ENCODE measurements at regions not wholly inside any gene's neighbourhood (a gene's known extent, or its start where the extent isn't known, plus 50 kb on each side); places are given as distances from the start of the nearest gene placed in this dataset.

DNA sequence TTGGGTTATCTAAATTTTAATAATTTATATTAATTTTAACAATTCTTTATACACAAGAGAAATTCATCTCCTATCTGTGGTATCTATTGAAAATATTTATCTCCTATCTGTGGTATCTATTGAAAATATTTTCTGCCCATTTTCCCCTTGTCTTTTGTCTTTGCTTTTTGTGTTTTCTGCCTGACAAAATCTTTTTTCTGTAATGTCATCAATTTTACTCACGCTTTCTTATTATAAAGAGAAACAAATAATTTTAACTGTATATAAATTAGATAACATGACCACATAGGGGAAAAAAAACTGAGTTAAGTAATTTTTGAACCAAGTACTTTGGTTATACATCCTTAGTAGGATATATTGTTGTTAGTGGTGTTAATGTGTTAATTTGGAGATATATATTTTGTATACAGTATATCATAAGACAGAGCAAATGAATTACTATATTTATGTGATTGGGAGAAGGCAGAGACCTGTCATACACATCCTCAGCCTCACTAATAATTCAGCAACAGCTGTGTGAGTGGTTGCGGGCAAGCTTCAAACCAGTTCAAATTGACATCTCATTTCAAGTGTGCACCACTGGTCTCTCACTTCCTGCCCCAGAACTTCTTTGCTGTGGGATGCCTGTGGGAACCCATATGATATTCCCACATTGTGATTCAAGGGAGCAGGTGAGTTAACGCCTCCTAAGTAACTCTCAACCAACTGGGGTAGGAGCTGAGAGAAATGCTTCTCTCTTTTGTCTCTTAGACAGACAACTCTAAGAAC is 292.4 kb downstream of the SP3 start:
- TF ChIP-seq CTCF (IDR thresholded peaks at IDR 0.05): no peak
- intact Hi-C loops (cut with DNase I): no loop called here
- Histone ChIP-seq H3K27ac (no peak overlapping the region), H3K36me3 (ENCODE audit: insufficient read depth in 1 of 2, low read depth in 1 of 2) (no peaks in the 10 kb centered on the region), H3K9me3 (no peaks in the 10 kb centered on the region), H3K4me3 (no peak overlapping the region), H3K27me3 (ENCODE audit: insufficient read depth in 3 of 3, low read length in 2 of 3) (peaks cover 0 to 2% (median 0%) of the 10 kb centered on the region in 3 donors), H3K4me1 (no peaks in the 10 kb centered on the region)
- 93 to 97% (median 97%) methylated on average over 3 of the region's 3 CpGs for WGBS, 3 donors
- no peak for DNase-seq
- ATAC-seq: no peak

DNA sequence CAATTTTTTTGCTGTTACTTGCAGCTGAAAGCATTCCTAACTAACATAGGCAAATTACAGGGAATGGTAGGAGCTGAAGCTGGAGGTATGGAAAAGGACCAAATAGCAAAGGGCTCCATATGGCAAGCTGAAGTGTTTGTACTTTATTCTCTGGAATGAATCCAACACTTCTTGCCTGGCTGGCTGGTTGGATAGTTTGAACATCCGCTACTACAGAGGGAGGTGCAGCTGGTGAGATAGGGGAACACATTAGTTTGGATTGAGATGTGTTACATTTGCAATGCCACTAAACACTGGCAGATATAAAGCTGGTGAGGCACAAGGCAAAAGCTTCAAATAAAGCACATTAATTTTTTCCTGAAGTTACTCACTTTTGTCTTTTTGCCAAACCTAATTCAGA is 291.5 kb downstream of the SP3 start:
- H3K36me3 ChIP-seq (ENCODE audit: insufficient read depth in 1 of 2, low read depth in 1 of 2): no peaks in the 10 kb centered on the region
- 81 to 92% (median 86%) methylated on average over 1 of the region's 1 CpG for WGBS, 3 donors

GRCh38 chr2:173676647-173677046 is 288.5 kb downstream of the SP3 start:
- H3K4me3 ChIP-seq: no peak overlapping the region
- no peak for DNase-seq
- WGBS, 3 donors: 50 to 56% (median 55%) methylated on average over 1 of the region's 1 CpG
- no peak overlapping the region for H3K27ac ChIP-seq
- H3K9me3 ChIP-seq: no peaks in the 10 kb centered on the region
- ATAC-seq: no peak
- no peaks in the 10 kb centered on the region for H3K4me1 ChIP-seq
- peaks cover 0 to 2% (median 0%) of the 10 kb centered on the region in 3 donors for H3K27me3 ChIP-seq (ENCODE audit: insufficient read depth in 3 of 3, low read length in 2 of 3)
- no peaks in the 10 kb centered on the region for H3K36me3 ChIP-seq (ENCODE audit: insufficient read depth in 1 of 2, low read depth in 1 of 2)
- TF ChIP-seq CTCF (IDR thresholded peaks at IDR 0.05): no peak
- intact Hi-C loops (cut with DNase I): no loop called here

More for the DNA sequence above, 291.5 kb downstream of the SP3 start:
- no peaks in the 10 kb centered on the region for H3K4me1 ChIP-seq
- intact Hi-C loops (cut with DNase I): no loop called here
- ATAC-seq (no peak), DNase-seq (no peak)
- no peaks in the 10 kb centered on the region for H3K9me3 ChIP-seq
- no peak overlapping the region for H3K27ac ChIP-seq
- TF ChIP-seq CTCF (IDR thresholded peaks at IDR 0.05): no peak
- peaks cover 0 to 2% (median 0%) of the 10 kb centered on the region in 3 donors for H3K27me3 ChIP-seq (ENCODE audit: insufficient read depth in 3 of 3, low read length in 2 of 3)
- H3K4me3 ChIP-seq: no peak overlapping the region

DNA sequence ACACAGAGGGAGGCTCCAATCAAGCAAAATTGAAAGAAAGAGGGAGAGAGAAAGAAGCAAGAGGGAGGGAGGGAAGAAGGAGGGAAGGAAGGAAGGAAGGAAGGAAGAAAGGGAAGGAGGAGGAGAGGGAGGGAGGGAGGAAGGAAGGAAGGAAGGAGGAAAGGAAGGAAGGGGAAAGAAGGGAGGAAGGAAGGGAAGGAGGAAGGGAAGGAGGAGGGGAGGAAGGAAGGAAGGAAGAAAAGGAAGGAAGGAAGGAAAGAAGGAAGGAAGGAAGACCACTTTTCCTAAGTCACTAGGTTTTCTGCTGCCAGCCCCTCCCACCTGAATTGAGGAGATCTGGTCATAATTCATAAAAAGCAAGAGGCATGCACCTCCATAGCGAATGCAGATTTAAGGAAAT is 287.0 kb downstream of the SP3 start:
- 70 to 80% (median 72%) methylated on average over 1 of the region's 1 CpG for whole genome bisulfite sequencing, 3 donors
- DNase-seq: no peak
- Histone ChIP-seq H3K9me3 (no peaks in the 10 kb centered on the region), H3K27me3 (ENCODE audit: insufficient read depth in 3 of 3, low read length in 2 of 3) (peaks cover 0 to 2% (median 0%) of the 10 kb centered on the region in 3 donors), H3K4me1 (no peaks in the 10 kb centered on the region), H3K27ac (no peak overlapping the region), H3K36me3 (ENCODE audit: insufficient read depth in 1 of 2, low read depth in 1 of 2) (no peaks in the 10 kb centered on the region), H3K4me3 (no peak overlapping the region)
- ATAC-seq: no peak
- intact Hi-C loops (cut with DNase I): no loop called here
- TF ChIP-seq CTCF (IDR thresholded peaks at IDR 0.05): no peak

- peaks cover 0 to 2% (median 0%) of the 10 kb centered on the region in 3 donors for H3K27me3 ChIP-seq (ENCODE audit: insufficient read depth in 3 of 3, low read length in 2 of 3)
- intact Hi-C loops (cut with DNase I): no loop called here
- no peak overlapping the region for H3K27ac ChIP-seq
- no peak for TF ChIP-seq CTCF (IDR thresholded peaks at IDR 0.05)
- 81 to 89% (median 82%) methylated on average over 3 of the region's 3 CpGs for WGBS, 3 donors
- no peaks in the 10 kb centered on the region for H3K36me3 ChIP-seq (ENCODE audit: insufficient read depth in 1 of 2, low read depth in 1 of 2)
- H3K4me1 ChIP-seq: no peaks in the 10 kb centered on the region
- no peaks in the 10 kb centered on the region for H3K9me3 ChIP-seq
- H3K4me3 ChIP-seq: no peak overlapping the region
- ATAC-seq (no peak), DNase-seq (no peak)
Measured at GRCh38 chr2:173680574-173680973, 284.6 kb downstream of the SP3 start.
